NB4 (cell line): ENCODE measurements at regions not wholly inside any gene's neighbourhood (a gene's known extent, or its start where the extent isn't known, plus 50 kb on each side); places are given as distances from the start of the nearest gene placed in this dataset.

Source experiments
- MAX ChIP-seq: IDR thresholded peaks from 2 replicates; pipeline ENCODE4 v1.6.1; 2011; ENCODE audit warnings: low read depth, low read length
- MYC ChIP-seq: IDR thresholded peaks from 2 replicates; pipeline ENCODE4 v1.6.1; 2011; ENCODE audit warnings: low read depth, low read length
- POLR2A ChIP-seq: IDR thresholded peaks from 2 replicates; pipeline ENCODE4 v1.6.1; 2011; ENCODE audit warnings: mild to moderate bottlenecking; ENCODE audit not compliant: insufficient read length; ENCODE audit errors: extremely low read depth
- TF ChIP-seq, protein P1 (sequence below): IDR thresholded peaks from one replicate; pipeline ENCODE4 v1.5.1; 2012; ENCODE audit warnings: low read depth, low read length

DNA sequence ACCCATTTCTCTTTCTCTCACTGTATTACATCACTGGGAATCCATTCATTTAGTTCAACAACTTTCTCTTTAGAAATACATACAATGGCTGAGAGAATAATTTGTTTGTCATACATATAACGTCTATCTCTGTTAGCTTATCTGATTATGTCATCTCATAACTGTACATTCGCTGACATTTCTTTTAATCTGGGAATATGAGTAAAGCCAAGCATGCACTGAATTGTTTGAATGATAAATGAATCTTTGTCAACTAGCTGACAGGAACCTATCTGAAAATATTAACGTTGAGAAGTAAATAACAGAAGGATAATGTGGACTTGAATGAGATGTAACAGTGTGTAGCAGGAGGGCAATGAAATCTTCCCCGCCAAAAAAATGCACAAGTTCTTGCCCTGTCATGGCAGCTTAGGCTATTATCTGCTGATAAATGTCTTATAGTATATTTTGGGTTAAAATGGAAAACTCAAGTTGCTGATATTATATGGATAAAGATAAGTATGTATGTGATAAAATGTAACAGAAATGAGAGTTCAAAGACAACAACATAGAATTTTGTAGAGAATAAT lies 581.2 kb upstream of the ADGRB3 start:
- TF ChIP-seq POLR2A (no peak), MAX (no peak), MYC (no peak)
- TF ChIP-seq, protein P1, sequence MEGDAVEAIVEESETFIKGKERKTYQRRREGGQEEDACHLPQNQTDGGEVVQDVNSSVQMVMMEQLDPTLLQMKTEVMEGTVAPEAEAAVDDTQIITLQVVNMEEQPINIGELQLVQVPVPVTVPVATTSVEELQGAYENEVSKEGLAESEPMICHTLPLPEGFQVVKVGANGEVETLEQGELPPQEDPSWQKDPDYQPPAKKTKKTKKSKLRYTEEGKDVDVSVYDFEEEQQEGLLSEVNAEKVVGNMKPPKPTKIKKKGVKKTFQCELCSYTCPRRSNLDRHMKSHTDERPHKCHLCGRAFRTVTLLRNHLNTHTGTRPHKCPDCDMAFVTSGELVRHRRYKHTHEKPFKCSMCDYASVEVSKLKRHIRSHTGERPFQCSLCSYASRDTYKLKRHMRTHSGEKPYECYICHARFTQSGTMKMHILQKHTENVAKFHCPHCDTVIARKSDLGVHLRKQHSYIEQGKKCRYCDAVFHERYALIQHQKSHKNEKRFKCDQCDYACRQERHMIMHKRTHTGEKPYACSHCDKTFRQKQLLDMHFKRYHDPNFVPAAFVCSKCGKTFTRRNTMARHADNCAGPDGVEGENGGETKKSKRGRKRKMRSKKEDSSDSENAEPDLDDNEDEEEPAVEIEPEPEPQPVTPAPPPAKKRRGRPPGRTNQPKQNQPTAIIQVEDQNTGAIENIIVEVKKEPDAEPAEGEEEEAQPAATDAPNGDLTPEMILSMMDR, result no peak
